MM.1S (cell line): ENCODE measurements at regions not wholly inside any gene's neighbourhood (a gene's known extent, or its start where the extent isn't known, plus 50 kb on each side); places are given as distances from the start of the nearest gene placed in this dataset.

Experiments used
- EZH2 ChIP-seq: fragments of 300-600 bp; sonication (generic); optimal IDR thresholded peaks from 2 replicates; pipeline ENCODE3; 2017; ENCODE audit warnings: low read depth, mild to moderate bottlenecking, antibody characterized with exemption, low read length, mixed read lengths
- TF ChIP-seq, protein P1 (sequence below): fragments of 300-600 bp; sonication (generic); IDR thresholded peaks from 2 replicates; pipeline ENCODE4 v1.5.1; 2016; ENCODE audit warnings: antibody characterized with exemption, low read length, mixed read lengths

DNA sequence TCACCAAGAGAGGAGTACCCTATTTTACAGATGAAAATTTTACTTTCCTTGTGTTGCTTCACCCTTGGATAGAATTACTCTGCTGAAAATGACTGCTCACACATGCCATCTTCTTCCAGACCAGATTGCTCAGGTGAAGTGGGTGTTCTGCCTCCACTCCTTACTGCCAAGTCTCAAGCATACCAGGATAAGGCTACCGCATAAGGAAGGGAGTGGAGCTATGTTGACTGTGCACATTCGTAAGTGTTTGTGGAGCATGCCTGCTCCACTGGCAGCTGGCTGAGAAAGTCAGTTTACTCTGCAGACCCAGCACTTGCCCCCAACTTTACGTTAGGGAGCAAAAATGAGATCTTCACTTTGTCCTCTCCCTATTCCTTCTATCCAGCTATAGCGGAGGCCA, 405.0 kb upstream of the DDX18 start:
- TF ChIP-seq, protein P1, sequence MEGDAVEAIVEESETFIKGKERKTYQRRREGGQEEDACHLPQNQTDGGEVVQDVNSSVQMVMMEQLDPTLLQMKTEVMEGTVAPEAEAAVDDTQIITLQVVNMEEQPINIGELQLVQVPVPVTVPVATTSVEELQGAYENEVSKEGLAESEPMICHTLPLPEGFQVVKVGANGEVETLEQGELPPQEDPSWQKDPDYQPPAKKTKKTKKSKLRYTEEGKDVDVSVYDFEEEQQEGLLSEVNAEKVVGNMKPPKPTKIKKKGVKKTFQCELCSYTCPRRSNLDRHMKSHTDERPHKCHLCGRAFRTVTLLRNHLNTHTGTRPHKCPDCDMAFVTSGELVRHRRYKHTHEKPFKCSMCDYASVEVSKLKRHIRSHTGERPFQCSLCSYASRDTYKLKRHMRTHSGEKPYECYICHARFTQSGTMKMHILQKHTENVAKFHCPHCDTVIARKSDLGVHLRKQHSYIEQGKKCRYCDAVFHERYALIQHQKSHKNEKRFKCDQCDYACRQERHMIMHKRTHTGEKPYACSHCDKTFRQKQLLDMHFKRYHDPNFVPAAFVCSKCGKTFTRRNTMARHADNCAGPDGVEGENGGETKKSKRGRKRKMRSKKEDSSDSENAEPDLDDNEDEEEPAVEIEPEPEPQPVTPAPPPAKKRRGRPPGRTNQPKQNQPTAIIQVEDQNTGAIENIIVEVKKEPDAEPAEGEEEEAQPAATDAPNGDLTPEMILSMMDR: no peak
- TF ChIP-seq EZH2: no peak
